GM12874 (cell line): ENCODE measurements at regions not wholly inside any gene's neighbourhood (a gene's known extent, or its start where the extent isn't known, plus 50 kb on each side); places are given as distances from the start of the nearest gene placed in this dataset.

Experiments used
- CTCF ChIP-seq: IDR thresholded peaks from 2 replicates; pipeline ENCODE4 v1.5.1; 2011; ENCODE audit warnings: low read depth, mild to moderate bottlenecking, control low read depth, low read length, moderate library complexity; ENCODE audit not compliant: insufficient read depth

GRCh38 chr13:47289567-47289966 lies 392.7 kb upstream of the HTR2A start:
- TF ChIP-seq CTCF = no peak

GRCh38 chr13:47288546-47288945 lies 391.7 kb upstream of the HTR2A start:
- TF ChIP-seq CTCF = no peak

- TF ChIP-seq CTCF = no peak
Measured at GRCh38 chr13:47287291-47287751, 390.5 kb upstream of the HTR2A start.

- TF ChIP-seq CTCF = no peak
Measured at GRCh38 chr13:47281991-47282390, 385.1 kb upstream of the HTR2A start.

- TF ChIP-seq CTCF = no peak
Measured at GRCh38 chr13:47279920-47280319, 383.1 kb upstream of the HTR2A start.

GRCh38 chr13:47277774-47278173 lies 380.9 kb upstream of the HTR2A start:
- TF ChIP-seq CTCF = no peak

GRCh38 chr13:47268270-47268669 lies 371.4 kb upstream of the HTR2A start:
- no peak for TF ChIP-seq CTCF

GRCh38 chr13:47258384-47258783 lies 361.5 kb upstream of the HTR2A start:
- TF ChIP-seq CTCF = no peak
